IPS DF 6.9 (cell line): ENCODE measurements at regions not wholly inside any gene's neighbourhood (a gene's known extent, or its start where the extent isn't known, plus 50 kb on each side); places are given as distances from the start of the nearest gene placed in this dataset.

Source experiments
- DNase-seq: peaks from one replicate; pipeline ENCODE4 v3.0.0-alpha.2; 2013; ENCODE audit warnings: low read depth, low spot score
- H3K27ac ChIP-seq: one replicate; pipeline ENCODE4 v1.5.1; 2013; ENCODE audit warnings: low read length, control low read depth
- H3K27me3 ChIP-seq: 2 replicates; pipeline ENCODE4 v1.6.1; 2013; ENCODE audit warnings: mild to moderate bottlenecking, low read length; ENCODE audit not compliant: control insufficient read depth, insufficient read depth
- H3K36me3 ChIP-seq: 2 replicates; pipeline ENCODE4 v1.6.1; 2013; ENCODE audit warnings: low read length; ENCODE audit not compliant: control insufficient read depth, insufficient read depth
- H3K4me1 ChIP-seq: 2 replicates; pipeline ENCODE4 v1.6.1; 2013; ENCODE audit warnings: low read length; ENCODE audit not compliant: control insufficient read depth, insufficient read depth
- H3K4me3 ChIP-seq: 2 replicates; pipeline ENCODE4 v1.5.1; 2013; ENCODE audit warnings: mild to moderate bottlenecking, low read length
- H3K9me3 ChIP-seq: 2 replicates; pipeline ENCODE4 v1.6.1; 2013; ENCODE audit warnings: low read length, inconsistent platforms; ENCODE audit not compliant: control insufficient read depth, insufficient read depth
- whole genome bisulfite sequencing: extraction: QIAGEN DNeasy Blood & Tissue Kit; methylation state at CpG from one replicate; pipeline ENCODE4 v1.1.7; 2013; ENCODE audit warnings: mixed read lengths, missing lambda C conversion rate; ENCODE audit not compliant: insufficient read length, insufficient coverage; 5-methylcytosine and 5-hydroxymethylcytosine counted together

- DNase-seq = no peak
- Histone ChIP-seq H3K27ac (no peak overlapping the region), H3K4me3 (no peak overlapping the region), H3K4me1 (no peaks in the 10 kb centered on the region), H3K36me3 (no peaks in the 10 kb centered on the region), H3K9me3 (no peaks in the 10 kb centered on the region; the same call in 1 of the 2 replicates), H3K27me3 (no peaks in the 10 kb centered on the region)
- WGBS = no CpG with 5 or more reads among the region's 3 CpGs
Observed at GRCh38 chr3:6605227-6605626, 255.7 kb upstream of the GRM7 start.

DNA sequence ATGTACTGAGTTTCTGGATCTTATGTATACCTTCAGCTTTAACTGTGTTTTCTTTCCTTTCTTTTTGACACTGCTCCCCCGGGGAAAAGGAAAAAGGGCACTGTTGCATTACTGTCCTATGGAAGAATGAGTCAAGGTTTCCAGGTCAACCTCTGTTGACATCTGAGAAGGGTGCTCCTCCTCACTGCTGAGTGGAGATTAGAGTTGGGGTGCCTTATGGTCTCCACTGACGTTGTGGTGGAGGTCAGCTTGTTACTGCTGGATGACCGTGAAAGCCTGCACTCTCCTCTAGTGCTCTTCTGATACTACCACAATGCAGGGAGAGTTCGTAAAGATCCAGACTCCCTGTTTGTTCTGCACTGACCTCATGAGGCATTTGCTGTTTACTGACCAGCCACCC is 252.1 kb upstream of the GRM7 start:
- H3K9me3 ChIP-seq = no peaks in the 10 kb centered on the region; the same call in 1 of the 2 replicates
- WGBS = no CpG with 5 or more reads among the region's 4 CpGs
- no peak for DNase-seq

DNA sequence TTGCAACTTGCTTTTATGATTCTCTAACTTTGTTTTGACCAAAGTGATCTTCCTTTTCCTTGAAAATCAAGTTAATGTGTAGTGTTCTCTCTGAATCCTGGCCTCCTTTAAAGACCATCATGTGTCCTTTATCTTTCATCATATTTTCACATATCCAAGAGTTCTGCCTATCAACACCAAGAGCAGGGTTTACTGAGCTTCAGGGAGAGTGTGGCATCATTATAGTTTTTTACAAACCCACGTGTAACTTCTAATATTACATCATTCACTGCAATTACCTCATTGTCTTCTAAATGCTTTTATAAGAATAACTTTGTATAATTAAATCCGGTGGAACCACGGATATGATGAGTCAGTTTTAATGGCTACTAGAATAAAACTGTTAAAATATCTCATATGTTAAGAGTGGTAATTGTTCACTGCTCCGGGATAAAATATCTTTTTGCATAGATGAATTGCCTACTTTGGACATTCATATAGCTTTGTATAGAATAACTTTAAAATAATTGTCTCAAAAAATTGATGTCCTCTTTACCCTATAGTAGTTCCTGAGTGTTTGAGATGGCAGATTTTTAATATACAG is 248.8 kb upstream of the GRM7 start:
- Histone ChIP-seq H3K9me3 (peaks cover 2% of the 10 kb centered on the region; the same call in 1 of the 2 replicates), H3K4me3 (no peak overlapping the region), H3K27me3 (no peaks in the 10 kb centered on the region), H3K4me1 (no peaks in the 10 kb centered on the region), H3K36me3 (no peaks in the 10 kb centered on the region), H3K27ac (no peak overlapping the region)
- no CpG with 5 or more reads among the region's 4 CpGs for WGBS
- no peak for DNase-seq

More for the DNA sequence above, 252.1 kb upstream of the GRM7 start:
- Histone ChIP-seq H3K4me1 (no peaks in the 10 kb centered on the region), H3K4me3 (no peak overlapping the region), H3K27me3 (no peaks in the 10 kb centered on the region), H3K36me3 (no peaks in the 10 kb centered on the region), H3K27ac (no peak overlapping the region)

GRCh38 chr3:6622260-6622659 is 238.7 kb upstream of the GRM7 start:
- Histone ChIP-seq H3K36me3 (no peaks in the 10 kb centered on the region), H3K9me3 (no peaks in the 10 kb centered on the region; the same call in 1 of the 2 replicates), H3K27me3 (no peaks in the 10 kb centered on the region), H3K27ac (no peak overlapping the region), H3K4me1 (no peaks in the 10 kb centered on the region), H3K4me3 (no peak overlapping the region)
- WGBS = no CpG with 5 or more reads among the region's 2 CpGs
- DNase-seq = no peak

GRCh38 chr3:6622712-6623111 is 238.2 kb upstream of the GRM7 start:
- no CpG with 5 or more reads among the region's 1 CpG for WGBS
- Histone ChIP-seq H3K4me3 (no peak overlapping the region), H3K9me3 (no peaks in the 10 kb centered on the region; the same call in 1 of the 2 replicates), H3K4me1 (no peaks in the 10 kb centered on the region), H3K27me3 (no peaks in the 10 kb centered on the region), H3K36me3 (no peaks in the 10 kb centered on the region), H3K27ac (no peak overlapping the region)
- DNase-seq = no peak

DNA sequence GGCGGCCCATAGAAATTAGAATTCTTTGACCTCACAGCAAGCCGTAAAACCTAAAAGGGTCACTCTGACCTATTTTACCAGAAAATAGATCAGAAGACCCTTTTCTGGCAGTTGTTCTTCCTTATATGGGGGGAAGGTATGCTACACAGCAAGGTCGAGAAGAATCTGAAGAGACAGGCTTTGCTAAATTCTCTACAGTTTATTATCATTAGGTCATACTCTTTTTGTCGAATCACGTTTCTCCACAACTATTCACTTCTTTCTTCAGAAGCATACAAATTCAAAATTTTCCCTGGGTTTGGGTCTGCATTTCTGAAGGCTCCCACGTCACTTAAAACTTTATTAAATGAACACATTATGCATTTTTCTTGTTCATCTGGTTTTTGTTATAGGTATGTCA is 229.5 kb upstream of the GRM7 start:
- H3K9me3 ChIP-seq = no peaks in the 10 kb centered on the region; the same call in 1 of the 2 replicates
- no peak for DNase-seq
- no peak overlapping the region for H3K4me3 ChIP-seq
- no peak overlapping the region for H3K27ac ChIP-seq
- no CpG with 5 or more reads among the region's 6 CpGs for WGBS
- no peaks in the 10 kb centered on the region for H3K36me3 ChIP-seq
- H3K4me1 ChIP-seq = no peaks in the 10 kb centered on the region
- no peaks in the 10 kb centered on the region for H3K27me3 ChIP-seq

GRCh38 chr3:6640907-6641306 is 220.0 kb upstream of the GRM7 start:
- H3K27ac ChIP-seq = no peak overlapping the region
- no peaks in the 10 kb centered on the region for H3K36me3 ChIP-seq
- no peak overlapping the region for H3K4me3 ChIP-seq
- no CpG with 5 or more reads among the region's 1 CpG for WGBS
- no peaks in the 10 kb centered on the region for H3K27me3 ChIP-seq
- no peak for DNase-seq
- H3K9me3 ChIP-seq = no peaks in the 10 kb centered on the region
- H3K4me1 ChIP-seq = no peaks in the 10 kb centered on the region

DNA sequence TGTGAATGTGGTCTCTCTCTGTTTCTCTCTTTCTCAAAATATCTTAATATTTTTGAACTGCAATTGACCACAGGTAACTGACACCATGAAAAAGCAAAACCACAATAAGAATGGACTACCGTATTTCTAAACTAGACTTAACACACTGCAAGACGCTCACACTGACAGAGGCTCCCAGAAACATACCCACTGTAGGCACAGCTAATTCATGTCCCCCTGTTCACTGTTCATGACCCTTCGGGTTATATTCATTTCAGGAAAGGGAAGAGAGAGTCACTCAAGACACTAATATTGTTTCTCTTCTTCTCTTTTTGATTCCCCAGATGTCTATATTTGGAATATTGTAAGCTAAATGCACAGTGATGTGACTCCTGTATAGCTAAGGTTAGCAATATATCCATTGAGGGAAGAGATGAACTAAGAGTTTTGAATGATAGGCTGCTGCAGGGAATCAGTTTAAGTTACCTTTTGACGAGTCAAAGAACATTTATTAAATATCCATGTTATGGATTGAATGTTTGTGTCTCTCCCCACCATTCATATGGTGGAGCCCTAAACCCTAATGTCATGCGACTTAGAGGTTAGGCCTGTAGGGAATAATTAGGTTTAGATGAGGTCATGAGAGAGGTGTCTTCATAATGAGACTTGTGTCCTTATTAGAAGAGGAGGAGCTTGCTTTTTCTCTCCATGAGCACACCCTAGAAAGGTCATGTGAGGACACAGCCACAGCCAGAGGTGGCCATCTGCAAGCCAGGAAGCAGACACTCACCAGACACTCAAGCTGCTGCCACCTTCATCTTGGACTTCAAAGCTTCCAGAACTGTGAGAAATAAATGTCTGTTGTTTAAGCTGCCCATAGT is 216.6 kb upstream of the GRM7 start:
- no peaks in the 10 kb centered on the region for H3K4me1 ChIP-seq
- WGBS = no CpG with 5 or more reads among the region's 5 CpGs
- H3K27ac ChIP-seq = no peak overlapping the region
- no peaks in the 10 kb centered on the region; the same call in 1 of the 2 replicates for H3K9me3 ChIP-seq
- no peak overlapping the region for H3K4me3 ChIP-seq
- H3K36me3 ChIP-seq = no peaks in the 10 kb centered on the region
- H3K27me3 ChIP-seq = no peaks in the 10 kb centered on the region
- DNase-seq = no peak

DNA sequence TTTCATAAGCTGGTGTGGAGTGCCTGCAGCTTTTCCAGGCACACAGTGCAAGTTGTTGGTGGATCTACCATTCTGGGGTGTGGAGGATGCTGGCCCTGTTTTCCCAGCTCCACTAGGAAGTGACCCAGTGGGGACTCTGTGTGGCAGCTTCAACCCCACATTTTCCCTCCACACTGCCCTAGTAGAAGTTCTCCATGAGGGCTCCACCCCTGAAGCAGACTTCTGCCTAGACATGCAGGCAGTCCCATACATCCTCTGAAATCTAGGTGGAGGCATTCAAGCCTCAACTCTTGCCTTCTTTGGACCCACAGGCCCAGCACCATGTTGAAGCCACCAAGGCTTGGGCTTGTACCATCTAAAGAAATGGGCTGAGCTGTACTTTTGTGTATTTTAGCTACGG is 206.2 kb upstream of the GRM7 start:
- Histone ChIP-seq H3K4me1 (no peaks in the 10 kb centered on the region), H3K27me3 (no peaks in the 10 kb centered on the region), H3K4me3 (no peak overlapping the region), H3K9me3 (peaks cover 6% of the 10 kb centered on the region), H3K36me3 (no peaks in the 10 kb centered on the region), H3K27ac (no peak overlapping the region)
- DNase-seq = no peak
- no CpG with 5 or more reads among the region's 1 CpG for WGBS

DNA sequence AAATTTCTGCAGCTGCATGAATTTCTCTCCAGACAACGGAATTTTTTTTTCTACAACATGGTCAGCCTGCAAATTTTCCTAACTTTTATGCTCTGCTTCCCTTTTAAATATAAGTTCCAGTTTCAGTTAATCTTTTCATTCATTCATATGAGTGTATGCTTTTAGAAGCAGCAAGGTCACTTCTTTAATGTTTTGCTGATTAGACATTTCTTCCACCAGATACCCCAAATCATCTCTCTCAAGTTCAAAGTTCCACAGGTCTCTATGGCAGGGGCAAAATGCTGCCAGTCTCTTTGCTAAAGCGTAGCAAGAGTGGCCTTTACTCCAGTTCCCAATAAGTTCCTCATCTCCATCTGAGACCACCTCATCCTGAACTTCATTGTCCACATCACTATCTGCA is 205.6 kb upstream of the GRM7 start:
- no peak overlapping the region for H3K4me3 ChIP-seq
- WGBS = no CpG with 5 or more reads among the region's 2 CpGs
- DNase-seq = no peak
- H3K4me1 ChIP-seq = no peaks in the 10 kb centered on the region
- H3K27ac ChIP-seq = no peak overlapping the region
- peaks cover 6% of the 10 kb centered on the region for H3K9me3 ChIP-seq
- H3K27me3 ChIP-seq = no peaks in the 10 kb centered on the region
- no peaks in the 10 kb centered on the region for H3K36me3 ChIP-seq
